ENCODE measurements at regions not wholly inside any gene's neighbourhood (a gene's known extent, or its start where the extent isn't known, plus 50 kb on each side); places are given as distances from the start of the nearest gene placed in this dataset.

GRCh38 chr4:110998320-110998719 lies 375.4 kb upstream of the PITX2 start:
- Mint-ChIP-seq H3K4me3 (no peak overlapping the region), H3K36me3 (no peaks in the 10 kb centered on the region)
- ATAC-seq (replicated peaks), result no peak

DNA sequence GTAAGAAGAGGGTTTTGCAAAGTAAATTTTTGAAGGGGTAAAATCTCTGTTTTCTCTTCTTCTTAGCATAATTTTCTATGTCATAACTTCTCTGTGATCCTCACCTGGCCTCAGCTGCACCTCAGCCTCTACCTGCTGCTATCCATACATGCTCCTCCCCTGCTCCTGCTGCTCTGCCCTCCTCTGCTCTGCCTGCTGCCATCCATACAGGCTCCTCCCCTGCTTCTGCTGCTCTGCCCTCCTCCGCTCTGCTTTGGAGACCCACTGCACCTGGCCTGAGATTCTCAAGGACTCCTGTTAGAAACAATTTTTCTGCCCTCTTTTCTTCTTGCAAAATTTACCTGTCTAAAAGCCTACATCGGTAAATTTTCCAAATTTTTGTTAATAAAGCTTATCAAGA lies 388.6 kb upstream of the PITX2 start:
- Mint-ChIP-seq H3K27ac (no peak overlapping the region), H3K4me3 (no peak overlapping the region), H3K27me3 (no peaks in the 10 kb centered on the region), H3K9me3 (no peaks in the 10 kb centered on the region), H3K36me3 (no peaks in the 10 kb centered on the region), H3K4me1 (no peaks in the 10 kb centered on the region)
- DNase-seq (no peak), ATAC-seq (replicated peaks) (no peak)

More at GRCh38 chr4:110998320-110998719, 375.4 kb upstream of the PITX2 start:
- no peak for DNase-seq
- Mint-ChIP-seq H3K27ac (no peak overlapping the region), H3K27me3 (no peaks in the 10 kb centered on the region), H3K4me1 (no peaks in the 10 kb centered on the region), H3K9me3 (no peaks in the 10 kb centered on the region)

DNA sequence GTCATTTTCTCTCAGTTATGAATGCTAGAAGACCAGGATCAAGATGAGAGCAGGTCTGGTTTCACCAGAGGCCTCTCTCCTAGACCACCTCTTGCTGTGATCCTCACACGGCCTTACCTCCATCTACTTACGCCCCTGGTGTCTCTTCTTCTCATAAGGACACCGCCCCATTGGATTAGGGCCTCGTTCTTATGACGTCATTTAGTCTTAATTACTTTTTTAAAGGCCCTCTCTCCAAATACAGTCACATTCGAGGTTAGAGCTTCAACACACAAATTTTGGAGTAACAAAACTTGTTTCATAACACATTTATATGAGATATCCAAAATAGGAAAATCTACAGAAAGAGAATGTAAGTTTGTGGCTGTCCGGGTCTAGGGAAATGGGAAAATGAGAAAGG lies 391.0 kb upstream of the PITX2 start:
- no peak for DNase-seq
- Mint-ChIP-seq H3K4me3 (no peak overlapping the region), H3K9me3 (no peaks in the 10 kb centered on the region), H3K27me3 (no peaks in the 10 kb centered on the region), H3K27ac (no peak overlapping the region), H3K36me3 (no peaks in the 10 kb centered on the region), H3K4me1 (no peaks in the 10 kb centered on the region)
- ATAC-seq (replicated peaks), result no peak

GRCh38 chr4:111014537-111014936 lies 391.7 kb upstream of the PITX2 start:
- Mint-ChIP-seq H3K9me3 (no peaks in the 10 kb centered on the region), H3K4me1 (no peaks in the 10 kb centered on the region)
- no peak for ATAC-seq (replicated peaks)

DNA sequence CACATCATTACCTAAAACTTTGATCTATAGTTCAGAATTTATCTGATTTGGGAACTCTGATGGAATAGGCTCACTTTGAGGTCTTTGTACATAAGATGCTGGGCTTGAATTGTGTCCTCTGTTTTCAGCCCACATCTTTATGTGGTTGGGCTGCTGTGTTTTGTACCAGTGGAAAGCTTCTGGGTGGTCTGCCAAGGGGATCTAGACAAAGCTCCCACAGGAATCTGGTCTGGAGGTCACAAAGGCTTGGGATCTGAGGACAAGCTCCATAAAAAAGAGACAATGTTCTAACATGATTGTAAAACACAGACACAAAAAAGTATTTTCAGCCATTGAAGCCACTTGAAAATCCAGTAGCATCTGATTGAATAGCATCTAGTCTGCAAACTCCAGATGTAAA lies 393.5 kb upstream of the PITX2 start:
- Mint-ChIP-seq H3K4me1 (no peaks in the 10 kb centered on the region), H3K27ac (no peak overlapping the region), H3K36me3 (no peaks in the 10 kb centered on the region), H3K9me3 (no peaks in the 10 kb centered on the region), H3K4me3 (no peak overlapping the region), H3K27me3 (no peaks in the 10 kb centered on the region)
- DNase-seq (no peak), ATAC-seq (replicated peaks) (no peak)

More at GRCh38 chr4:111014537-111014936, 391.7 kb upstream of the PITX2 start:
- no peaks in the 10 kb centered on the region for H3K27me3 Mint-ChIP-seq
- no peak overlapping the region for H3K27ac Mint-ChIP-seq
- H3K4me3 Mint-ChIP-seq, result no peak overlapping the region
- DNase-seq, result no peak
- H3K36me3 Mint-ChIP-seq, result no peaks in the 10 kb centered on the region

GRCh38 chr4:111018216-111018615 lies 395.3 kb upstream of the PITX2 start:
- Mint-ChIP-seq H3K4me1 (no peaks in the 10 kb centered on the region), H3K4me3 (no peak overlapping the region), H3K9me3 (no peaks in the 10 kb centered on the region), H3K36me3 (no peaks in the 10 kb centered on the region), H3K27ac (no peak overlapping the region), H3K27me3 (no peaks in the 10 kb centered on the region)
- DNase-seq (no peak), ATAC-seq (replicated peaks) (no peak)

GRCh38 chr4:111020476-111020875 lies 397.6 kb upstream of the PITX2 start:
- Mint-ChIP-seq H3K27me3 (no peaks in the 10 kb centered on the region), H3K27ac (no peak overlapping the region), H3K4me3 (no peak overlapping the region), H3K4me1 (no peaks in the 10 kb centered on the region), H3K36me3 (no peaks in the 10 kb centered on the region), H3K9me3 (peaks cover 0 to 4% of the 10 kb centered on the region in 2 donors)
- DNase-seq (no peak), ATAC-seq (replicated peaks) (no peak)

DNA sequence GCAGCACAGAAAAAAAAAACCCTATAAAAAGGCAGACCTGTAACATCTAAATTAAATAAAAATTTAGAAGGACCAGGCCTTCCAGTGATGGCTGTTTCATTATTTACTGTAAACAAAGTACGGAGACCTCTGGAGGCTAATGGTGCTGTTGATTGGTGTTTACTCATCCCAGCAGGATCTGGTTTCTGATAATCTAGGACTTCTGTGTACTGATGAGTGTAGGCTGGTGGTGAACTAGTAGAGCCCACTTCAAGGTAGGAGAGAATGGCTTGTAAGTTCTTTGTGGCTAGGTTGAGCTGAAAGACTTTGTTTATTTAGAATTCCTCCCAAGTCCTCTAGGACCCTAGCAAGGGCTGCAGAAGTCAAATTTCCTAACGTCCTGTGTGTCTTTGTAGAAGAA lies 398.1 kb upstream of the PITX2 start:
- Mint-ChIP-seq H3K9me3 (peaks cover 0 to 4% of the 10 kb centered on the region in 2 donors), H3K36me3 (no peaks in the 10 kb centered on the region)

GRCh38 chr4:111022758-111023157 lies 399.9 kb upstream of the PITX2 start:
- no peaks in the 10 kb centered on the region for H3K36me3 Mint-ChIP-seq
- DNase-seq (no peak), ATAC-seq (replicated peaks) (no peak)
- no peak overlapping the region for H3K27ac Mint-ChIP-seq
- no peaks in the 10 kb centered on the region for H3K27me3 Mint-ChIP-seq
- H3K4me3 Mint-ChIP-seq, result no peak overlapping the region
- no peaks in the 10 kb centered on the region for H3K4me1 Mint-ChIP-seq
- H3K9me3 Mint-ChIP-seq, result peaks cover 0 to 8% of the 10 kb centered on the region in 2 donors

More for the DNA sequence above, 398.1 kb upstream of the PITX2 start:
- Mint-ChIP-seq H3K4me3 (no peak overlapping the region), H3K27ac (no peak overlapping the region), H3K27me3 (no peaks in the 10 kb centered on the region), H3K4me1 (no peaks in the 10 kb centered on the region)
- no peak for DNase-seq
- no peak for ATAC-seq (replicated peaks)

DNA sequence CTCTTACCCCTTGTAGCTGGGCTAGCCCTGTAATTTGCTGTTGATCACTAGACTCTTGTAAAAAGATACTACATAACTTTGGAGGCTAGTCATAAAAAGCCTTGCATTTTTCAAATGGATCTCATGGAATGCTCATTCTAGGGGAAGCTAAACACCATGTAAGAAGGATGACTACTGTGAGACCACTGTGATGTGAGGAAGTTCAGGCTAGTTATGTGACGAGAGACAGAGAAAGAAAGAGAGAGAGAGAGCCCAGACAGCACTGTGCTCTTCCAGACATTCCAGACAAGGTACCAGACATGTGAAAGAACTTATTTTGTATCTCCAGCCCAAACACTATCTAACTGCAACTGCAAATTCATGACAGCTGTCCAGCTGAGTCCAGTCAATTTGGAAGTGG lies 404.6 kb upstream of the PITX2 start:
- ATAC-seq (replicated peaks) (no peak), DNase-seq (no peak)
- H3K27ac Mint-ChIP-seq, result no peak overlapping the region
- no peaks in the 10 kb centered on the region for H3K4me1 Mint-ChIP-seq
- no peak overlapping the region for H3K4me3 Mint-ChIP-seq
- no peaks in the 10 kb centered on the region for H3K36me3 Mint-ChIP-seq
- peaks cover 0 to 8% of the 10 kb centered on the region in 2 donors for H3K9me3 Mint-ChIP-seq
- no peaks in the 10 kb centered on the region for H3K27me3 Mint-ChIP-seq

- no peaks in the 10 kb centered on the region for H3K4me1 Mint-ChIP-seq
- H3K27me3 Mint-ChIP-seq, result no peaks in the 10 kb centered on the region
- peaks cover 0 to 7% of the 10 kb centered on the region in 2 donors for H3K9me3 Mint-ChIP-seq
- no peak overlapping the region for H3K4me3 Mint-ChIP-seq
- DNase-seq, result no peak
- H3K27ac Mint-ChIP-seq, result no peak overlapping the region
- H3K36me3 Mint-ChIP-seq, result no peaks in the 10 kb centered on the region
- no peak for ATAC-seq (replicated peaks)
Observed at GRCh38 chr4:111028795-111029194, 405.9 kb upstream of the PITX2 start.

DNA sequence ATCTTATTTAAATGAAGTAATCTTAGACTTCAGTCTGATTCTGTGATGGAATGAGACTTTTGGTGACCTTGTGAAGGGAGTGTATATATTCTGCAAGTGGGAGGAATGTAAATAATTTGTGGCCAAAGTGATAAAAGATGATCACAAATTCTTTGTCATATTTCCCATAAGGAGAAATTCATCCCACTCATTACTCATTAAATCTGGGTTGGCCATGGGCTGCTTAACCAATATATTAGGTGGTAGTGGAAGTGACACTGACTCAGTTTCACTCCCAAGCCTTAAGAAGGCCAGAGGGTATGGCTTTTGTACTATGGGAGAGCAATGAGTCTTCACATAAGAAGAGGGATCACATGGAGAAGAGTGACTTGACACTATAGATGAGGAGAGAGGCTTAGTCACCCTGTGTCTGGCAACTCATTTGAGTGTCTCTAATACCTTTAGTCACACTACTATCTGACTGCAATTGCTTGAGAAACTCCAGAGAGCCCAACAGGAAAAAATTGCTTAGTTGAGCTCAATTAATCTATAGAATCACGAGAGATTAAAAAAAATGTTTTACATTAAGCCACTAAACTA lies 408.2 kb upstream of the PITX2 start:
- DNase-seq (no peak), ATAC-seq (replicated peaks) (no peak)
- no peaks in the 10 kb centered on the region for H3K36me3 Mint-ChIP-seq
- no peak overlapping the region for H3K27ac Mint-ChIP-seq
- peaks cover 0 to 4% of the 10 kb centered on the region in 2 donors for H3K9me3 Mint-ChIP-seq
- H3K4me1 Mint-ChIP-seq, result no peaks in the 10 kb centered on the region
- H3K27me3 Mint-ChIP-seq, result no peaks in the 10 kb centered on the region
- H3K4me3 Mint-ChIP-seq, result no peak overlapping the region

- Mint-ChIP-seq H3K36me3 (no peaks in the 10 kb centered on the region), H3K9me3 (peaks cover 0 to 4% of the 10 kb centered on the region in 2 donors), H3K4me1 (no peaks in the 10 kb centered on the region), H3K4me3 (no peak overlapping the region), H3K27ac (no peak overlapping the region), H3K27me3 (no peaks in the 10 kb centered on the region)
- ATAC-seq (replicated peaks) (no peak), DNase-seq (no peak)
Observed at GRCh38 chr4:111031596-111031995, 408.7 kb upstream of the PITX2 start.

- no peaks in the 10 kb centered on the region for H3K27me3 Mint-ChIP-seq
- DNase-seq (no peak), ATAC-seq (replicated peaks) (no peak)
- no peak overlapping the region for H3K27ac Mint-ChIP-seq
- H3K36me3 Mint-ChIP-seq, result no peaks in the 10 kb centered on the region
- no peak overlapping the region for H3K4me3 Mint-ChIP-seq
- no peaks in the 10 kb centered on the region for H3K9me3 Mint-ChIP-seq
- no peaks in the 10 kb centered on the region for H3K4me1 Mint-ChIP-seq
Observed at GRCh38 chr4:111037591-111038360, 414.9 kb upstream of the PITX2 start.

DNA sequence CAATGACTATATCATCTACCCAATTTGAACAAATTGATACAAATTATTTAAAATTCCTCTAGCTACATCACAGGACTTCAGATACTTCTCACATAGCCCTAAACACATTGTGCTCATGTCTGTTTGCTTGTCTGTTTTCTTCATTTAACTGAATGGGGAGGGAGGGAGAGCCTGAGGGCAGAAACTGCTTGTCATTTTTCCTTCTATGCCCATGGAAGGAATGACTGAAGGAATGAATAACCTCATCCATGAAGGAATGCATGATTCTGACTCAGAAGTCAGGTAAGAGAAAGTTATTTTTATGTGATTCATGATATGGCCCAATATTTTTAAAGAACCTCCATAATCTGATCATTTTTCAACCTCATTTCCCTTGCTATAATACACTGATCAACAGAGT lies 418.0 kb upstream of the PITX2 start:
- ATAC-seq (replicated peaks), result no peak

More for the DNA sequence above, 418.0 kb upstream of the PITX2 start:
- no peaks in the 10 kb centered on the region for H3K27me3 Mint-ChIP-seq
- H3K9me3 Mint-ChIP-seq, result no peaks in the 10 kb centered on the region
- H3K4me1 Mint-ChIP-seq, result no peaks in the 10 kb centered on the region
- H3K4me3 Mint-ChIP-seq, result no peak overlapping the region
- no peak overlapping the region for H3K27ac Mint-ChIP-seq
- no peak for DNase-seq
- H3K36me3 Mint-ChIP-seq, result no peaks in the 10 kb centered on the region

Measured in stimulated activated naive B cell treated with anti-CD40 and anti-IgM and Interleukin-4, amounts not matched to agents 10 μg/mL and 1 μg/mL and 100 μg/mL, for 72 hours (primary cell).